Neural progenitor cell (in vitro differentiated cells): ENCODE measurements at regions not wholly inside any gene's neighbourhood (a gene's known extent, or its start where the extent isn't known, plus 50 kb on each side); places are given as distances from the start of the nearest gene placed in this dataset.

ENCODE experiments used
- DNase-seq: peaks from one replicate; pipeline ENCODE4 v3.0.0-alpha.2; 2016; ENCODE audit warnings: low spot score
- H2AFZ ChIP-seq: fragments of 200-600 bp; sonication (generic); replicated peaks from 2 replicates; pipeline ENCODE4 v1.6.1; 2016; ENCODE audit warnings: antibody characterized with exemption
- H3F3A ChIP-seq: fragments of 200-600 bp; sonication (generic); 2 replicates; pipeline ENCODE4 v1.6.1; 2016; ENCODE audit warnings: antibody characterized with exemption, low read depth
- H3K27ac ChIP-seq: fragments of 200-600 bp; sonication (generic); 2 replicates; pipeline ENCODE4 v1.5.1; 2016; ENCODE audit warnings: mild to moderate bottlenecking
- H3K27me3 ChIP-seq: fragments of 200-600 bp; sonication (generic); 2 replicates; pipeline ENCODE4 v1.6.1; 2016; ENCODE audit warnings: mild to moderate bottlenecking, moderate library complexity
- H3K36me3 ChIP-seq: fragments of 200-600 bp; sonication (generic); 2 replicates; pipeline ENCODE4 v1.5.1; 2016
- H3K4me1 ChIP-seq: fragments of 200-600 bp; sonication (generic); 2 replicates; pipeline ENCODE4 v1.6.1; 2016; ENCODE audit warnings: mixed run types
- H3K4me2 ChIP-seq: fragments of 200-600 bp; sonication (generic); 2 replicates; pipeline ENCODE4 v1.6.1; 2016
- H3K4me3 ChIP-seq: fragments of 200-600 bp; sonication (generic); 2 replicates; pipeline ENCODE4 v1.5.1; 2016
- H3K79me2 ChIP-seq: fragments of 200-600 bp; sonication (generic); 2 replicates; pipeline ENCODE4 v1.6.1; 2016; ENCODE audit warnings: low read depth
- H3K9ac ChIP-seq: fragments of 200-600 bp; sonication (generic); 2 replicates; pipeline ENCODE4 v1.6.1; 2016
- H3K9me3 ChIP-seq: fragments of 200-600 bp; sonication (generic); 2 replicates; pipeline ENCODE4 v1.5.1; 2016; ENCODE audit warnings: low read depth
- H4K20me1 ChIP-seq: fragments of 200-600 bp; sonication (generic); 2 replicates; pipeline ENCODE4 v1.6.1; 2016; ENCODE audit warnings: low read depth
- H3K27ac Mint-ChIP-seq: 3 replicates; pipeline ENCODE4 v1.8.0; 2021; ENCODE audit warnings: mixed read lengths
- H3K27me3 Mint-ChIP-seq: 2 replicates; pipeline ENCODE4 v1.8.0; 2022; ENCODE audit warnings: low read depth, mild to moderate bottlenecking, inconsistent platforms, moderate library complexity, mixed read lengths; ENCODE audit not compliant: insufficient read depth
- H3K36me3 Mint-ChIP-seq: 3 replicates; pipeline ENCODE4 v1.8.0; 2021; ENCODE audit warnings: mixed read lengths
- H3K4me1 Mint-ChIP-seq: 3 replicates; pipeline ENCODE4 v1.8.0; 2021; ENCODE audit warnings: mixed read lengths
- H3K4me3 Mint-ChIP-seq: 3 replicates; pipeline ENCODE4 v1.8.0; 2021; ENCODE audit warnings: mild to moderate bottlenecking, moderate library complexity, mixed read lengths
- H3K9me3 Mint-ChIP-seq: 3 replicates; pipeline ENCODE4 v1.8.0; 2020; ENCODE audit warnings: mixed read lengths
- EZH2 ChIP-seq: fragments of 200-600 bp; sonication (generic); IDR thresholded peaks from 2 replicates; pipeline ENCODE4 v1.6.1; 2017; ENCODE audit warnings: antibody characterized with exemption, mild to moderate bottlenecking, moderate library complexity
- EZH2phosphoT487 ChIP-seq: fragments of 200-600 bp; sonication (generic); IDR thresholded peaks from 2 replicates; pipeline ENCODE4 v1.6.1; 2017; ENCODE audit warnings: antibody characterized with exemption
- TF ChIP-seq, protein P1 (sequence below): fragments of 200-600 bp; sonication (generic); IDR thresholded peaks from 2 replicates; pipeline ENCODE4 v1.5.1; 2017; ENCODE audit warnings: antibody characterized with exemption, mild to moderate bottlenecking

GRCh38 chr17:79531191-79532095, 79.4 kb downstream of the RBFOX3 start:
- Histone ChIP-seq H3K27ac (no peak overlapping the region), H3K27me3 (no peaks in the 10 kb centered on the region), H4K20me1 (no peaks in the 10 kb centered on the region), H3K79me2 (no peaks in the 10 kb centered on the region), H3K9me3 (no peaks in the 10 kb centered on the region), H3K36me3 (no peaks in the 10 kb centered on the region), H3F3A (peaks cover 10% of the 10 kb centered on the region), H3K4me2 (no peak overlapping the region), H3K4me3 (no peak overlapping the region), H2AFZ (no peak overlapping the region), H3K9ac (no peak overlapping the region), H3K4me1 (peaks cover 25% of the 10 kb centered on the region)
- H3K27me3 Mint-ChIP-seq: no peaks in the 10 kb centered on the region
- H3K36me3 Mint-ChIP-seq: no peaks in the 10 kb centered on the region
- H3K4me3 Mint-ChIP-seq: no peak overlapping the region
- H3K9me3 Mint-ChIP-seq: no peaks in the 10 kb centered on the region
- H3K4me1 Mint-ChIP-seq: peaks cover 20% of the 10 kb centered on the region
- no peak for TF ChIP-seq EZH2
- TF ChIP-seq, protein P1, sequence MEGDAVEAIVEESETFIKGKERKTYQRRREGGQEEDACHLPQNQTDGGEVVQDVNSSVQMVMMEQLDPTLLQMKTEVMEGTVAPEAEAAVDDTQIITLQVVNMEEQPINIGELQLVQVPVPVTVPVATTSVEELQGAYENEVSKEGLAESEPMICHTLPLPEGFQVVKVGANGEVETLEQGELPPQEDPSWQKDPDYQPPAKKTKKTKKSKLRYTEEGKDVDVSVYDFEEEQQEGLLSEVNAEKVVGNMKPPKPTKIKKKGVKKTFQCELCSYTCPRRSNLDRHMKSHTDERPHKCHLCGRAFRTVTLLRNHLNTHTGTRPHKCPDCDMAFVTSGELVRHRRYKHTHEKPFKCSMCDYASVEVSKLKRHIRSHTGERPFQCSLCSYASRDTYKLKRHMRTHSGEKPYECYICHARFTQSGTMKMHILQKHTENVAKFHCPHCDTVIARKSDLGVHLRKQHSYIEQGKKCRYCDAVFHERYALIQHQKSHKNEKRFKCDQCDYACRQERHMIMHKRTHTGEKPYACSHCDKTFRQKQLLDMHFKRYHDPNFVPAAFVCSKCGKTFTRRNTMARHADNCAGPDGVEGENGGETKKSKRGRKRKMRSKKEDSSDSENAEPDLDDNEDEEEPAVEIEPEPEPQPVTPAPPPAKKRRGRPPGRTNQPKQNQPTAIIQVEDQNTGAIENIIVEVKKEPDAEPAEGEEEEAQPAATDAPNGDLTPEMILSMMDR: no peak
- TF ChIP-seq EZH2phosphoT487: no peak
- DNase-seq: no peak
- H3K27ac Mint-ChIP-seq: peak overlapping the region; percentile 31

DNA sequence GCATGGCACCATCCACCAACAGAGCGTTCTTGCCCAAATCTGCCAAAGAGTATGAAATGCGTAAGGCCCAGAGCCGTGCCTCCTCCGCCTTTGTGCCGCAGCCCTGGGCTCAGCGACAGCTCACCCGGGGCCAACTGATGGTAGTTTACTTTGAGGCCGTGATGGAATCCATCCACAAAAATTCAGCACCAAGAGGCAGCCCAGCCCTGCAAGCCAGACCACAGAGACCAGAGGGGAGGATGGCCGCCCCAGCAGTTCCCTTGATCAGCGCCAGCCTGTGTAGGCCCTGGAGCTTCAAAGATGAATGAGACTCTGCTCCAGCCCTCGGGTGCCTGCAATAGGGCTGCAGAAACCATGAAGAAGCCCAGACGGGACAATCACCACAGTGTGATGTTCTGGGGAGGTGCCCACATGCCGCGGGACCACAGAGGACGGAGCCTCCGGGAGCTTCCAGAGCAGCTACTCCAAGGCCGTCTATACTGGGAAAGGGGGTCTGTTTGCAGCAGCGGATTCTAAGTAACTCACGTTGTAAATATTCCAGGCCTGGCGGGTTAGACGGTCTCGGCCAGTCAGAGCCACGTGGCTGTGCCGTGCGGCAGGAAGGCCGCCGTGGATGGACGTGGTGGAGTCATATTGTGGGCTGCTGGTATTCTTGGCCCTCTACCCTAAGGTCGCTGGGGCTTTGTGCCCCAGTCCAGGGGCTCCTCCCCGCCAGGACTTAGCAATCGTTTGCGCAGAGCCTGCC, 80.3 kb downstream of the RBFOX3 start:
- Histone ChIP-seq H2AFZ (no peak overlapping the region), H3K9me3 (no peaks in the 10 kb centered on the region), H3K4me2 (no peak overlapping the region), H3K36me3 (no peaks in the 10 kb centered on the region), H3K4me3 (no peak overlapping the region), H3F3A (peaks cover 10% of the 10 kb centered on the region), H3K79me2 (no peaks in the 10 kb centered on the region), H3K27me3 (no peaks in the 10 kb centered on the region), H4K20me1 (no peaks in the 10 kb centered on the region), H3K4me1 (peaks cover 25% of the 10 kb centered on the region), H3K27ac (no peak overlapping the region), H3K9ac (no peak overlapping the region)
- peaks cover 3% of the 10 kb centered on the region for H3K27me3 Mint-ChIP-seq
- H3K4me3 Mint-ChIP-seq: no peak overlapping the region
- TF ChIP-seq EZH2 (no peak), EZH2phosphoT487 (no peak)
- TF ChIP-seq, protein P1: no peak
- peaks cover 20% of the 10 kb centered on the region for H3K4me1 Mint-ChIP-seq
- H3K27ac Mint-ChIP-seq: no peak overlapping the region
- DNase-seq: no peak
- no peaks in the 10 kb centered on the region for H3K9me3 Mint-ChIP-seq
- H3K36me3 Mint-ChIP-seq: no peaks in the 10 kb centered on the region

DNA sequence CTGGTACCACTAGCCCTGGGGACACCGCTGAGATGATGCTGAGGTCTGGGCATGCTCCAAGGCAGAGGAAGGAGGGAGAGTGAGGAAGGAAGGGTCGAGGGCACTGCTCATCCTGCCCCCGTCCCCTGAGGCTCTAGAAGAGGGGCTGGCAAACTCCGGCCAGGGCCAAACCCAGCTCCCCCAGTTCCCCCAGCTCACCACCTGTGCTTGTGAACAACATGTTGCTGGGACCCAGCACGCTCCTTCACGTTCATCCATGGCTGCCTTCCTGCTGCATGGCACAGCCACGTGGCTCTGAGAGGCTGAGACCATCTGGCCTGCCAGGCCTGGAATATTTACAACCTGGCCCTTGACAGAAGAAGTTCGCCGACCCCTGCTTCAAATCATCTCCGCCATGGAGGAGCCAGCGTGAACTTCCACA, 81.2 kb downstream of the RBFOX3 start:
- Histone ChIP-seq H3K27ac (no peak overlapping the region), H3F3A (peaks cover 10% of the 10 kb centered on the region), H3K4me3 (no peak overlapping the region), H3K79me2 (no peaks in the 10 kb centered on the region), H3K4me2 (no peak overlapping the region), H3K9me3 (no peaks in the 10 kb centered on the region), H3K36me3 (no peaks in the 10 kb centered on the region), H4K20me1 (no peaks in the 10 kb centered on the region), H3K4me1 (peaks cover 25% of the 10 kb centered on the region), H3K27me3 (no peaks in the 10 kb centered on the region), H3K9ac (no peak overlapping the region), H2AFZ (no peak overlapping the region)
- TF ChIP-seq EZH2phosphoT487 (no peak), EZH2 (no peak)
- TF ChIP-seq, protein P1: no peak
- H3K27ac Mint-ChIP-seq: no peak overlapping the region
- DNase-seq: no peak
- no peak overlapping the region for H3K4me3 Mint-ChIP-seq
- peaks cover 15% of the 10 kb centered on the region for H3K4me1 Mint-ChIP-seq
- no peaks in the 10 kb centered on the region for H3K9me3 Mint-ChIP-seq
- no peaks in the 10 kb centered on the region for H3K36me3 Mint-ChIP-seq
- H3K27me3 Mint-ChIP-seq: peaks cover 4% of the 10 kb centered on the region
